ENCODE measurements at regions not wholly inside any gene's neighbourhood (a gene's known extent, or its start where the extent isn't known, plus 50 kb on each side); places are given as distances from the start of the nearest gene placed in this dataset.
A peak's percentile ranks its signal among the peaks of the same experiment; 100 is the strongest.

DNA sequence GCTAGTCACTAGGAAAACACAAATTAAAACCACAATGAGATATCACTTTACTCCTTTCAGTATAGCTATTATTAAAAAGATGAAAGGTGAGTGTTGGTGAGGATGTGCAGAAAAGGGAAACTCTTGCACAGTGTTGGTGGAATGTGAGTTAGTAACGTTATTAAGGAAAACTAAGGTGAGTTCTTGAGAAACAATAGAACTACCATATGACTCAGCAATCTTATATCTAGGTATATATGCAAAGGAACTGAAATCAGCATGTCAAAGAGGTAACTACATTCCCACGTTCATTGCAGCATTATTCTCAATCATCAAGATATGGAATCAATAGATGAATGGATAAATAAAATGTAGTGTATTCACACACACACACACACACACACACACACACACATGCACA lies 117.3 kb upstream of the HNMT start:
- H3K27ac ChIP-seq = no peak overlapping the region
- no peak for DNase-seq (ENCODE audit: low spot score)
- TF ChIP-seq, protein P1, sequence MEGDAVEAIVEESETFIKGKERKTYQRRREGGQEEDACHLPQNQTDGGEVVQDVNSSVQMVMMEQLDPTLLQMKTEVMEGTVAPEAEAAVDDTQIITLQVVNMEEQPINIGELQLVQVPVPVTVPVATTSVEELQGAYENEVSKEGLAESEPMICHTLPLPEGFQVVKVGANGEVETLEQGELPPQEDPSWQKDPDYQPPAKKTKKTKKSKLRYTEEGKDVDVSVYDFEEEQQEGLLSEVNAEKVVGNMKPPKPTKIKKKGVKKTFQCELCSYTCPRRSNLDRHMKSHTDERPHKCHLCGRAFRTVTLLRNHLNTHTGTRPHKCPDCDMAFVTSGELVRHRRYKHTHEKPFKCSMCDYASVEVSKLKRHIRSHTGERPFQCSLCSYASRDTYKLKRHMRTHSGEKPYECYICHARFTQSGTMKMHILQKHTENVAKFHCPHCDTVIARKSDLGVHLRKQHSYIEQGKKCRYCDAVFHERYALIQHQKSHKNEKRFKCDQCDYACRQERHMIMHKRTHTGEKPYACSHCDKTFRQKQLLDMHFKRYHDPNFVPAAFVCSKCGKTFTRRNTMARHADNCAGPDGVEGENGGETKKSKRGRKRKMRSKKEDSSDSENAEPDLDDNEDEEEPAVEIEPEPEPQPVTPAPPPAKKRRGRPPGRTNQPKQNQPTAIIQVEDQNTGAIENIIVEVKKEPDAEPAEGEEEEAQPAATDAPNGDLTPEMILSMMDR (IDR thresholded peaks at IDR 0.05) = no peak
- H3K4me3 ChIP-seq = no peak overlapping the region

DNA sequence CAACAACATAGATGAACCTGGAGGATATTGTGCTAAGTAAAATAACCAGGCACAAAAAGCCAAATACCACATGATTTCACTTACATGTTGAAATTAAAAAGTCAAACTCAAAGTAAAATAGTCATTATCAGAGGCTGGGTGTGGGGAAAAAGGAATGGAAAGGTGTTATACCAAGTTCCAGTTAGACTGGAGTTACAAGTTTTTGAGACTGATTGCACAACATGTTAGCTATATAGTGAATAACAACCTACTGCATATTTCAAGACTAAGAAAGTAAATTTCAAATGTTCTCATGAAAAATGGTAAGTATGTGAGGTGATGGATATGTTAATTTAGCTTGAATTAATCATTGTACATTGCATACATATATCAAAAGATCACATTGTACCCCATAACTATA lies 116.8 kb upstream of the HNMT start:
- Histone ChIP-seq H3K4me3 (no peak overlapping the region), H3K27ac (no peak overlapping the region)
- TF ChIP-seq, protein P1 (IDR thresholded peaks at IDR 0.05) = no peak
- no peak for DNase-seq (ENCODE audit: low spot score)

DNA sequence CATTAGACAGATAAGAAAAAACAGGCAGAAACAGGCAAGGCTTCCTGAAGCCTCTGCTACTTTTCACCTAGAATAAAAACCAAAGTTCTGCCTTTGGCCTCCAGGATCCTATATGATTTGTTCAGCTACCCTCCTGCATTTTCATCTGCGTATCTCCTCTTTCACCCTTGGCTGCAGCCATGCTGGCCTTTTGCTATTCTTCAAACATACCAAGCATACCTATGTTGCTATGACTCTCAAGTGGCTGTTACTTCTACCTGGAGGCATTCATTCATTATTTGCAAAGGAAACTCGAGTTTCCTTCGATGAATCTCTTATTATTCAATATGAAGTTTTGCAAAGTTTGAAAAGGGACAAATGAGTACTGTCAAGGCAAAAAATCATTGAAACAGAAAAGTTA lies 106.4 kb upstream of the HNMT start:
- TF ChIP-seq, protein P1 (IDR thresholded peaks at IDR 0.05) = no peak
- DNase-seq (ENCODE audit: low spot score) = no peak
- H3K27ac ChIP-seq = no peak overlapping the region
- H3K4me3 ChIP-seq = no peak overlapping the region

DNA sequence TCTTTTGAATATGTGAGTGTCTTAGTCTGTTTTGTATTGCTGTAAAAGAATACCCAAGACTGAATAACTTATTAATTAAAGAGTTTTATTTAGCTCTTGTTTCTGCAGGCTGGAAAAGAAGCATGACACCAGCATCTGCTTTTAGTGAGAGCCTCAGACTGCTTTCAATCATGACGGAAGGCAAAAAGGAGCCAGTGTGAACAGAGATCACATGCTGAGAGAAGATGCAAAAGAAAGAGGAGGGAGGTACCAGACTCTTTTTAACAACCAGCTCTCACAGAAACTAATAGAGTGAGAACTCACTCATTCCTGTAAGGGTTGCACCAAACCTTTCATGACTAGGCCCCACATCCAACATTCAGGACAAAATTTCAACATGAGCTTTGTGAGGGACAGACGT lies 101.6 kb upstream of the HNMT start:
- Histone ChIP-seq H3K4me3 (no peak overlapping the region), H3K27ac (no peak overlapping the region)
- TF ChIP-seq, protein P1 (IDR thresholded peaks at IDR 0.05) = no peak
- DNase-seq (ENCODE audit: low spot score) = no peak

DNA sequence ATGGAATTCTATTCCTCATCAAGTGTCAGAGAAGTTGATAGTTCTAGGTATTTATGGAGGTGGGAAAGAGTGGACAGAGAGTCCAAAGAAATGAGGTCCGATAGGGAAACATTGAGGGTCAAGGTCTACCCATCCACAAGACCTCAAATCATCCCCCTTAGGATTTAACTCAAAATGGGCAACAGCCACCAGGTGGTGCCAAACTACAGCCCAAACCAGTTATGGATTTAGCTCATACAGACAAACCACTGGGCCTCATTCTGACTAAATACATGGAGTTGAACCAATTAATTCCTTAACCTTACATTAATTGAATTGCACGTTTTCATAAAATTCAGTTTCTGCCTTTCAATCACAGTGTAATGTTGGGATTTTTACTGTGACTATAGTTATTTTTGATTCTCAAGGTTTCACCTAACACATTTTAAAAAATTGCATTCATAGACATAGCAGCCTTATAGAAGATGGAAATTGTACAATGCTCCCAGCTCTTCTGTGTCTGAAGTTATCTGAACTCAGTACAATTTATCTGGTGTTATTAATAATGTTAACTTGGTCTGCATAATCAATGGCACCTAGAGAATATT lies 98.2 kb upstream of the HNMT start:
- TF ChIP-seq, protein P1 (IDR thresholded peaks at IDR 0.05) = peak; percentile 22
- Histone ChIP-seq H3K4me3 (no peak overlapping the region), H3K27ac (no peak overlapping the region)
- DNase-seq (ENCODE audit: low spot score) = no peak

DNA sequence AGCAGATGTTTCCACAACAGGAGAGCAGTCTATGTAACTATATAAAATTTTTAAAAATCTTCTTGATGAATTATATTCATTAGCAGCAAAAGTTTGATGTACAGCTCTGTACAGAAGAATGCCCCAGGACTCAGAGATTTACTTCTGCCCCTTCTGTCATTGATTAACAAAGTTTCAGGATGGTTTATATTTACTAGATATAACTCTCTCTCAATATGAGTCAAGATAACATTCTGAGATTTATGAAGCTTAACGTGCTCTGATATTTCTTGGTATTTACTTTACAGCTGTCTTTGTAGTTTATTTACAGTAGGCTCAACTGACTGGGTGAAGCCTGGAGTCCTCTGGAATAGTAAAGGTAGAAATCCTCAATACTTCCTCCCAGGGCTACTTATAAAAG lies 93.6 kb upstream of the HNMT start:
- DNase-seq (ENCODE audit: low spot score) = no peak
- Histone ChIP-seq H3K27ac (no peak overlapping the region), H3K4me3 (no peak overlapping the region)
- TF ChIP-seq, protein P1 (IDR thresholded peaks at IDR 0.05) = no peak

DNA sequence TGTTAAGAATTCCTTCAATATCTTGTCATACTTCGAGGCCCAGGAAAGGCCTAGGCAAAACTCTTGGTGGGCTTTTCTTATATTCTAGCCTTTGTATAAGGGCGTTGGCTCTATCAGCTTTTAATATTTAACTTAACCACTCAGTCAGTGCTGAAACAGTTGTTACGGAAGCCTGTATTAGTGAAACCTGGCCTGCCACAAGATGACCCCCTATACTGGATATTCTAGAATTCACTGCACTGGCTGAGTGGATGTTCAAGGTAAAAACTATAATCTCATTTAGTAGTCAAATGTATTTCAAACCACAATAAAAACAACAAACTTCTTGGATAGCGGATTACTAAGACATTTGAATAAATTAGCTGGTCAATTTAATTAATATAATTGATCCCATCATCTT lies 91.7 kb upstream of the HNMT start:
- TF ChIP-seq, protein P1 (IDR thresholded peaks at IDR 0.05) = no peak
- DNase-seq (ENCODE audit: low spot score) = no peak
- Histone ChIP-seq H3K4me3 (no peak overlapping the region), H3K27ac (no peak overlapping the region)
